H9 (cell line): ENCODE measurements at regions not wholly inside any gene's neighbourhood (a gene's known extent, or its start where the extent isn't known, plus 50 kb on each side); places are given as distances from the start of the nearest gene placed in this dataset.
A peak's percentile ranks its signal among the peaks of the same experiment; 100 is the strongest.

Source experiments
- DNase-seq: peaks from one replicate; pipeline ENCODE4 v3.0.0-alpha.2; 2017
- H2AFZ ChIP-seq: one replicate; pipeline ENCODE4 v1.6.1; 2013; ENCODE audit warnings: mild to moderate bottlenecking, low read length, control low read depth, moderate library complexity
- H2AK5ac ChIP-seq: 2 replicates; pipeline ENCODE4 v1.6.1; 2013; ENCODE audit warnings: low read length, control low read depth, mixed read lengths; ENCODE audit not compliant: insufficient read length
- H2BK120ac ChIP-seq: one replicate; pipeline ENCODE4 v1.6.1; 2013; ENCODE audit warnings: low read depth, mild to moderate bottlenecking, low read length, control low read depth, inconsistent platforms; ENCODE audit not compliant: poor library complexity, severe bottlenecking
- H2BK12ac ChIP-seq: 2 replicates; pipeline ENCODE4 v1.6.1; 2013; ENCODE audit warnings: low read length, control low read depth, mixed read lengths, low read depth; ENCODE audit not compliant: insufficient read length
- H2BK15ac ChIP-seq: 2 replicates; pipeline ENCODE4 v1.6.1; 2013; ENCODE audit warnings: low read depth, low read length, control low read depth
- H2BK20ac ChIP-seq: one replicate; pipeline ENCODE4 v1.6.1; 2013; ENCODE audit warnings: low read depth, mild to moderate bottlenecking, low read length, control low read depth, inconsistent platforms; ENCODE audit not compliant: poor library complexity, severe bottlenecking
- H2BK5ac ChIP-seq: 2 replicates; pipeline ENCODE4 v1.6.1; 2013; ENCODE audit warnings: low read length, control low read depth, mixed read lengths; ENCODE audit not compliant: insufficient read length
- H3K14ac ChIP-seq: 2 replicates; pipeline ENCODE4 v1.6.1; 2013; ENCODE audit warnings: low read length, control low read depth; ENCODE audit not compliant: insufficient read depth
- H3K18ac ChIP-seq: 2 replicates; pipeline ENCODE4 v1.6.1; 2013; ENCODE audit warnings: low read depth, mild to moderate bottlenecking, mixed read lengths, low read length, control low read depth; ENCODE audit not compliant: insufficient read length
- H3K23ac ChIP-seq: 2 replicates; pipeline ENCODE4 v1.6.1; 2013; ENCODE audit warnings: low read length, control low read depth, mixed read lengths, low read depth; ENCODE audit not compliant: insufficient read length
- H3K23me2 ChIP-seq: 2 replicates; pipeline ENCODE4 v1.6.1; 2013; ENCODE audit warnings: low read depth, mild to moderate bottlenecking, mixed read lengths, low read length, control low read depth; ENCODE audit not compliant: insufficient read length, poor library complexity, severe bottlenecking
- H3K27ac ChIP-seq: 2 replicates; pipeline ENCODE4 v1.5.1; 2013; ENCODE audit warnings: low read length, control low read depth, mixed read lengths, low read depth; ENCODE audit not compliant: insufficient read length
- H3K27me3 ChIP-seq: 2 replicates; pipeline ENCODE4 v1.6.1; 2013; ENCODE audit warnings: low read length, control low read depth, inconsistent platforms; ENCODE audit not compliant: insufficient read depth
- H3K4ac ChIP-seq: 2 replicates; pipeline ENCODE4 v1.6.1; 2013; ENCODE audit warnings: low read depth, mild to moderate bottlenecking, control low read depth, inconsistent platforms, low read length, moderate library complexity
- H3K4me1 ChIP-seq: 2 replicates; pipeline ENCODE4 v1.6.1; 2013; ENCODE audit warnings: low read length, control low read depth, inconsistent platforms; ENCODE audit not compliant: insufficient read depth
- H3K4me2 ChIP-seq: 2 replicates; pipeline ENCODE4 v1.6.1; 2013; ENCODE audit warnings: low read length, control low read depth, mixed read lengths; ENCODE audit not compliant: insufficient read length, insufficient read depth
- H3K56ac ChIP-seq: 2 replicates; pipeline ENCODE4 v1.6.1; 2013; ENCODE audit warnings: low read depth, mild to moderate bottlenecking, mixed read lengths, low read length, control low read depth; ENCODE audit not compliant: insufficient read length
- H3K79me1 ChIP-seq: 2 replicates; pipeline ENCODE4 v1.6.1; 2013; ENCODE audit warnings: low read depth, mild to moderate bottlenecking, moderate library complexity, low read length, control low read depth, inconsistent platforms; ENCODE audit not compliant: insufficient read depth, poor library complexity, severe bottlenecking
- H3K79me2 ChIP-seq: 2 replicates; pipeline ENCODE4 v1.6.1; 2013; ENCODE audit warnings: low read length, control low read depth, inconsistent platforms; ENCODE audit not compliant: insufficient read depth
- H3K9ac ChIP-seq: 2 replicates; pipeline ENCODE4 v1.6.1; 2013; ENCODE audit warnings: low read length, control low read depth, mixed read lengths; ENCODE audit not compliant: insufficient read length; ENCODE audit errors: extremely low read depth
- H3K9me3 ChIP-seq: one replicate; pipeline ENCODE4 v1.6.1; 2013; ENCODE audit warnings: low read depth, low read length, inconsistent platforms; ENCODE audit not compliant: control insufficient read depth
- H3T11ph ChIP-seq: one replicate; pipeline ENCODE4 v1.6.1; 2013; ENCODE audit warnings: mild to moderate bottlenecking, low read length, control low read depth, inconsistent platforms
- H4K20me1 ChIP-seq: one replicate; pipeline ENCODE4 v1.6.1; 2013; ENCODE audit not compliant: control insufficient read depth, insufficient read length, insufficient read depth
- H4K5ac ChIP-seq: 2 replicates; pipeline ENCODE4 v1.6.1; 2013; ENCODE audit warnings: low read depth, mild to moderate bottlenecking, mixed read lengths, low read length, control low read depth; ENCODE audit not compliant: insufficient read length
- H4K8ac ChIP-seq: replicated peaks from 2 replicates; pipeline ENCODE4 v1.6.1; 2013; ENCODE audit warnings: low read length, control low read depth, mixed read lengths, low read depth; ENCODE audit not compliant: insufficient read length
- H4K91ac ChIP-seq: 2 replicates; pipeline ENCODE4 v1.6.1; 2013; ENCODE audit warnings: low read depth, mild to moderate bottlenecking, moderate library complexity, mixed read lengths, low read length, control low read depth; ENCODE audit not compliant: insufficient read length
- H3K27ac Mint-ChIP-seq, 3 experiments: 2 replicates in 2 of 3; 3 replicates in 1 of 3; pipeline ENCODE4 v1.8.0; 2020 to 2021; ENCODE audit warnings: mixed read lengths in 3 of 3, mild to moderate bottlenecking in 1 of 3, moderate library complexity in 1 of 3
- H3K27me3 Mint-ChIP-seq: 2 replicates; pipeline ENCODE4 v1.8.0; 2021; ENCODE audit warnings: low read depth, mild to moderate bottlenecking, moderate library complexity, mixed read lengths
- H3K36me3 Mint-ChIP-seq, 3 experiments: 2 replicates in 2 of 3; 3 replicates in 1 of 3; pipeline ENCODE4 v1.8.0; 2020 to 2021; ENCODE audit warnings: low read depth in 3 of 3, mixed read lengths in 3 of 3; ENCODE audit not compliant: insufficient read depth in 1 of 3
- H3K4me1 Mint-ChIP-seq, 2 experiments: 2 replicates each; pipeline ENCODE4 v1.8.0; 2020; ENCODE audit warnings: mixed read lengths in 2 of 2
- H3K4me3 Mint-ChIP-seq, 2 experiments: 2 replicates in 1 of 2; 3 replicates in 1 of 2; pipeline ENCODE4 v1.8.0; 2020 to 2021; ENCODE audit warnings: mild to moderate bottlenecking in 2 of 2, mixed read lengths in 2 of 2, moderate library complexity in 1 of 2
- H3K9me3 Mint-ChIP-seq, 2 experiments: 2 replicates in 1 of 2; 3 replicates in 1 of 2; pipeline ENCODE4 v1.8.0; 2020; ENCODE audit warnings: mild to moderate bottlenecking in 2 of 2, mixed read lengths in 2 of 2, moderate library complexity in 1 of 2
- WGBS: extraction: QIAGEN DNeasy Blood & Tissue Kit; methylation state at CpG from one replicate; pipeline ENCODE4 v1.1.7; 2013; ENCODE audit warnings: missing lambda C conversion rate, low lambda C conversion rate, mixed read lengths; ENCODE audit not compliant: insufficient read length; ENCODE audit errors: extremely low coverage; 5-methylcytosine and 5-hydroxymethylcytosine counted together
- TF ChIP-seq, protein P1 (sequence below): fragments of 200-600 bp; sonication (generic); conservative IDR thresholded peaks from 3 replicates; pipeline ENCODE4 v1.8.0; 2021; ENCODE audit warnings: antibody characterized with exemption, mild to moderate bottlenecking

DNA sequence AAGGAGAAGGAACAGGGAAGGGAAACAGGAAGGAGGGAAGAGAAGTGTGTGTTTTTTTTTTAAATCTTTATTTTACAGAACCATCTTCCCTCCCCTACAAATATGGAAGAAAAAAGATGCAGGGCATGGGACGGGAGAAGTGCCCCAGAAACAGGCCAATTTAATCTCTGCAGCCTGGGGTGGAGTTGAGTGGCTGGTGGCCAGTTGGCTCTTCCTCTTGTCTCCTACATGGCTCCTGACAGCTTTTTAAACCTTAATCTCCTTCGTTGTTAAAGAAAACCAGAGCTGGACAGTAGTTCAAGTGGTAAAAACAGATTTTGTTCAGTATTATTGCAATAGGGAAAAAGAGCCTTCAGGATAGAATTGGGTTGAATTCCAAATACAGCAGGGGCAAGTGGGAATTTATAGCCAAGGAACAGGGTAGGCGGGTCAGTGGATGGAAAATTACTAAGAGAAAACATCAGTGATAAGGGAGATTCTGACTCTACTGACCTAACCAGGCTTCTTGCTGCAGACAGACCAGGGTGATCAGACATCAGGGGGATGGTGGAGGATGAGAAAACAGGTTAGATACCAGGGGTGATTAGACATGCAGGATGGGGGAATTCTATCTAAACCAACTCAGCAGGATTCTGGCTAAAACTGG, 125.1 kb upstream of the CLINT1 start:
- Histone ChIP-seq H2BK20ac (no peak overlapping the region), H3K4me2 (no peak overlapping the region), H2AFZ (no peak overlapping the region), H3K4me1 (no peaks in the 10 kb centered on the region), H2AK5ac (no peak overlapping the region), H3K14ac (no peak overlapping the region), H4K20me1 (no peaks in the 10 kb centered on the region), H3K23ac (no peak overlapping the region), H4K91ac (no peak overlapping the region), H3K27me3 (no peaks in the 10 kb centered on the region), H2BK120ac (no peak overlapping the region), H3K27ac (no peak overlapping the region), H4K8ac (no peak overlapping the region), H3K23me2 (no peaks in the 10 kb centered on the region), H3K79me2 (no peaks in the 10 kb centered on the region), H2BK12ac (no peak overlapping the region), H3K18ac (no peak overlapping the region), H3K56ac (no peak overlapping the region), H3K9me3 (no peaks in the 10 kb centered on the region), H4K5ac (no peak overlapping the region), H2BK15ac (no peak overlapping the region), H3K9ac (no peak overlapping the region), H3K79me1 (no peaks in the 10 kb centered on the region), H3T11ph (no peak overlapping the region), H3K4ac (no peak overlapping the region), H2BK5ac (no peak overlapping the region)
- no CpG with 5 or more reads among the region's 3 CpGs for WGBS
- H3K4me1 Mint-ChIP-seq, result no peaks in the 10 kb centered on the region
- no peak overlapping the region for H3K4me3 Mint-ChIP-seq
- DNase-seq, result no peak
- H3K36me3 Mint-ChIP-seq, result peaks cover 0 to 7% (median 0%) of the 10 kb centered on the region in 3 experiments; a peak in 3 of 7 replicates
- peak overlapping the region in 1 of 3 experiments; percentile 46; a peak in 1 of 7 replicates for H3K27ac Mint-ChIP-seq
- peaks cover 2% of the 10 kb centered on the region for H3K27me3 Mint-ChIP-seq
- H3K9me3 Mint-ChIP-seq, result peaks cover 3% of the 10 kb centered on the region in 2 experiments; a peak in 3 of 5 replicates
- TF ChIP-seq, protein P1, sequence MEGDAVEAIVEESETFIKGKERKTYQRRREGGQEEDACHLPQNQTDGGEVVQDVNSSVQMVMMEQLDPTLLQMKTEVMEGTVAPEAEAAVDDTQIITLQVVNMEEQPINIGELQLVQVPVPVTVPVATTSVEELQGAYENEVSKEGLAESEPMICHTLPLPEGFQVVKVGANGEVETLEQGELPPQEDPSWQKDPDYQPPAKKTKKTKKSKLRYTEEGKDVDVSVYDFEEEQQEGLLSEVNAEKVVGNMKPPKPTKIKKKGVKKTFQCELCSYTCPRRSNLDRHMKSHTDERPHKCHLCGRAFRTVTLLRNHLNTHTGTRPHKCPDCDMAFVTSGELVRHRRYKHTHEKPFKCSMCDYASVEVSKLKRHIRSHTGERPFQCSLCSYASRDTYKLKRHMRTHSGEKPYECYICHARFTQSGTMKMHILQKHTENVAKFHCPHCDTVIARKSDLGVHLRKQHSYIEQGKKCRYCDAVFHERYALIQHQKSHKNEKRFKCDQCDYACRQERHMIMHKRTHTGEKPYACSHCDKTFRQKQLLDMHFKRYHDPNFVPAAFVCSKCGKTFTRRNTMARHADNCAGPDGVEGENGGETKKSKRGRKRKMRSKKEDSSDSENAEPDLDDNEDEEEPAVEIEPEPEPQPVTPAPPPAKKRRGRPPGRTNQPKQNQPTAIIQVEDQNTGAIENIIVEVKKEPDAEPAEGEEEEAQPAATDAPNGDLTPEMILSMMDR, result no peak
